ENCODE measurements at regions not wholly inside any gene's neighbourhood (a gene's known extent, or its start where the extent isn't known, plus 50 kb on each side); places are given as distances from the start of the nearest gene placed in this dataset.

DNA sequence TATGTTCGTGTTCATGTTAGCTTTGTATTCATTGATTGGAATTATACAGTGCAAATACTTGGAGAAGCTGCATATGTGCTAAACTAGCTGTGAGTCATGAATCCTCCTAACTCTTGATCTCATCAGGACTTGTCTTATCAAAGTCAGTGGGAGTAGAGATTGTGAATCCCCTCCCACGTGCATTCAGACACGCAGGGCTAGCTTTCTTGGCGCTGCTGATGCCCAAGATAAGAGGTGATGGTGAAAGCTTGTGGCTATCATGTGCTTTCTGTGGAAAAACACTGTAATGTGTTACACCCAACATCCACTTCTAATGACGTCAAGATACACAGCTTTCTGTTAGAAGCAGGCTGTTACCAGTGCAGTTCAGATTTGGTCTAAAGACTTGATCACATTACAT lies 348.7 kb upstream of the HAND2 start:
- Histone ChIP-seq H3K4me3 (no peak overlapping the region), H3K27ac (no peak overlapping the region)

GRCh38 chr4:173871643-173872042 lies 341.6 kb upstream of the HAND2 start:
- H3K4me3 ChIP-seq, result no peak overlapping the region
- H3K27ac ChIP-seq, result no peak overlapping the region

DNA sequence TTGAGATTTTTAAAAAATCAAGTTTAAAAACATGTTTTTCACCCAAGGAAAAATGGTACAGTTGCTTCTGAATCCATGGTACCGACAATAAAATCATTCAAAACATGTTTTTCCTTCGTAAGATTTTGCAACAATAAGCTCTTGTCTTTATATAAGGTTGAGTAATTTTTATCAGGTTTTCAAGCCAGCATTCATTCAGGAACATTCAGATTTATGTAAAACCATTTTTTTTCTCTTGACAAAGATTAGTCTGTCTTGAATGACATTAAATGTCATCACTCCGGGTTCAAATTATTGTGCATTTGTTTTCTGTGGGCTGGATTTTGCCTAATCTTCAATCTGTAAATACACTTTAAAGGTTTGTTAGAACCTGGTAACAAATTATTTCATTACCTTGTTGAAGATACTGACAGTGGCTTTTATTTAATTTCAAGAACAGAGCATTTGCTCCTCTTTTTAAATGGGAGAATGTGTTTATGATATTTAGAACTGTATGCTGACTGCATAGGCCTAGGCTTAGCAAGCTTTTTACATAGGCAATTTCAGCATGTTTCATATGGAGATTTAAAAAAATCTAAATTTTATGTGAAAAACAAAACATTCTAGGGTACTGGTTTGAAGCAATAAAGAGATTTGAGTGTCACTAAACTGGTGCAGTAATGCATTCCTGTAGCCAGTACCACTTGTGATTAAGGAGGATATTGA lies 336.4 kb upstream of the HAND2 start:
- H3K4me3 ChIP-seq, result no peak overlapping the region
- H3K27ac ChIP-seq, result no peak overlapping the region

DNA sequence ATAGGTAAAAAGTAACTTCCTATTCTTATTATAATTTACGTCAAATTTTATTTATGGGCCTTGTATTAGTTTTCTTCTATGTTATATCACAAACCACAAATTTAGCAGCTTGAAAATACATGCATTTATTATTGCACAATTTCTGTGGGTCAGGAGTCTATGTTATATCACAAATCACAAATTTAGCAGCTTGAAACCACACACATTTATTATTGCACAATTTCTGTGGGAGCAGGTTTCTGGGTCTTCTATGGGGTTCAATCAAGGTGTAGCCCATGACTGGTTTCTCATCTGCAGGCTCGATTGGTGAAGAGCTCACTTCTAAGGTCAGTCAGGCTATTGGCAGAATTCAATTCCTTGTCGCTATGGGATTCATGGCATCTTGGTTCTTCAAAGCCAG lies 332.7 kb upstream of the HAND2 start:
- Histone ChIP-seq H3K4me3 (no peak overlapping the region), H3K27ac (no peak overlapping the region)

DNA sequence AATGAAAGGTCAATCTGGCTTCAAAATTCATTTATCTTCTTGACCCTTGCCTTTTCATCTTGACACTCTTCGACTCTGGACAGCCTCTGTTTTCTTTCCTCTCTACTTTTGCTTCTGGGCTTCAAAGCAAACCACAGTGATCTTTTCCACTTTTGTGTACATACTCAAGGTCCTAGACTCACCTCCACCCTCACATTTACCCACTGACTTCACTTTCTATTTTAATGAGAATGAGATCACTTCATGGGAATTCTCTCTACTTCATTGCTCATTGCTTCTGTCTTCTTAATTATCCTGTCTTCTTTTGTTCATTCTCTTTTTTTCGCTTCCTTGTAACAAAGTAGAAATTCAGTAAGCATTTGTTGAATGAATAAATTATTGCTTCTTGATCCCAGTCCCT lies 330.1 kb upstream of the HAND2 start:
- no peak overlapping the region for H3K4me3 ChIP-seq
- no peak overlapping the region for H3K27ac ChIP-seq

DNA sequence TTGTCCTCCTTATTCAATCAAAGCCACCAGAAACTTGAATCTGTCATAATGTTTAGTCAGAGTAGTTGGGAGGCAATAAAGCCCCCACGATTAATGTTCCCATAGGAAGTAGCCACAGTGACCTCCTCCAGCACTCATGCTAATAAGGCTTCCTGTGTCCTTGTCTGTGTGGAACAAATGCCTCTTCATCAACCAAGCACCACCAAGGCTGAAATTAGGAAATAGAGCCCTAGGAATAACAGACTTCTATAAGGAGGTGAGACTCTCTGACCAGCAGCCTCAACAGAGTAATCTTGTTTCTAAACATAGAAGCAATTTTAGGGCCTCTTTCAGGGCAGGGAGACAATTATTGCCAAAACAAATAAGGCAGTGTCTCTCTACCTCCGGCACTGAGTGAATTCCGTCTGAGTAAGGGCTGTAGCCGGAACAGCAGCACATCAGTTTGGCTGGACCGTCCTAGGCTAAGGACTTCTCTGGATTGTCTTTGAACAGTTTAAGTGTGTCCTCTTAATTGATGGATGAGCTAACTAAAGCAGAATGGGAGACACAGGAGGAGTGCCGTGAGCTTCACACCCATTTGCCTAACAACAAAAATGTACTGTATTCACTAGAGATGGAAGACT lies 329.2 kb upstream of the HAND2 start:
- no peak overlapping the region for H3K4me3 ChIP-seq
- no peak overlapping the region for H3K27ac ChIP-seq

DNA sequence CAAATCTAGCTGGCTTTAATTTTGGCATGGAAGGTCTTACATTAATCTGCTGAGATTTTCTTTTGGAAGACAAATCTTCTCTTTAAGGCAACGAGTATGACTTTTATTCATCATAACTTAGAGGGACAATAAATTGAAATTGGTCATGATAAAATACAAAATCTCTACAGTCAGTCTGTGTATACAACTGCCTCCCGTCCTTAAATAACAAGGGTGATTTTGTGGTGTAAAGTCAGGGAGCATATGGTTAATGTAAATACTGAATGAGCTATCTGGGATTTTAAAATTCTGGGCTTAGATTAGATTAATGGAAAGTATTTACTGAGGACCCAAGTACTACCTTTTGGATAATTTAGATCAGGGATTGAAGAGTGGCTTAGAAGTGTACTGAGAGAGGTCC lies 328.4 kb upstream of the HAND2 start:
- H3K4me3 ChIP-seq, result no peak overlapping the region
- H3K27ac ChIP-seq, result no peak overlapping the region

DNA sequence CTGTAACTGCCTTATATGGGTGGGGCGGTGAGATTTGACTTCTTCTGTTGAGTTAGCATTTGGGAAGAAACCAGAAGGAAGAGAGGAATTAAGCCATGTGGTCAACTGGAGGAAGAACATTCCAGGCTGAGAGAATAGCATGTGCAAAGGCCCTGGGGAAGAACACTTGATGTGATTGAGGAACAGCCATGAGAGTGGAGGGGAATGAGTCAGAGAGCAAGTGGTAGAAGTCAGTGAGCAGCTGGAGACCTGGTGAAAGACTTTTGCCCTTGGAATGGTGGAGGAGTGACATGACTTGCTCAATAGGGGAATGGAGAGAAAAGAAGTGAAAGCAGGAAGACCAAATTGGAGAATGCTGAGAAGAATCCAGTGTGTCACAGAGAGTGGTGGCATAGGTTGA lies 327.8 kb upstream of the HAND2 start:
- no peak overlapping the region for H3K27ac ChIP-seq
- H3K4me3 ChIP-seq, result no peak overlapping the region

- no peak overlapping the region for H3K4me3 ChIP-seq
- H3K27ac ChIP-seq, result no peak overlapping the region
These were observed 325.0 kb upstream of the HAND2 start for GRCh38 chr4:173855015-173855414.

- Histone ChIP-seq H3K4me3 (no peak overlapping the region), H3K27ac (no peak overlapping the region)
These were observed 322.7 kb upstream of the HAND2 start for GRCh38 chr4:173852775-173853174.

DNA sequence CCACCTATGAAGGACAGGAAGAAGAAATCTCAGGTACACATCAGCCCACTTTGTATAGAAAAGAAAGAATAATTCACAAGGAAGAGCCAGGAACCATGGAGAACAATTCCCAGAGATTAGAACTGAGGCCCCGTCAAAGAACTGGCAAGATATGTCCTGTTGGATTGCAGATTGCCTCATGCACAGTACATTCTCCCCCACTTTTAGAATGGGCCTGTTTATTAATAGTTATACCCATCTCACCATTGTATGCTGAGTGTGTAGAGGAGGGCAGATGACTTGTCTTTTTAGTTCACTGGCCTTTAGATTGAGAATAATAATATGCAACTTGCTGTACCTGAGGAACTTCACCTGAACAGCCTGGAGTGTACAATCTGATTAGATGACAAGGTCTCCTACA lies 315.6 kb upstream of the HAND2 start:
- H3K27ac ChIP-seq, result no peak overlapping the region

GRCh38 chr4:173839865-173840264 lies 309.8 kb upstream of the HAND2 start:
- no peak overlapping the region for H3K27ac ChIP-seq
- no peak overlapping the region for H3K4me3 ChIP-seq

More for the DNA sequence above, 315.6 kb upstream of the HAND2 start:
- no peak overlapping the region for H3K4me3 ChIP-seq

DNA sequence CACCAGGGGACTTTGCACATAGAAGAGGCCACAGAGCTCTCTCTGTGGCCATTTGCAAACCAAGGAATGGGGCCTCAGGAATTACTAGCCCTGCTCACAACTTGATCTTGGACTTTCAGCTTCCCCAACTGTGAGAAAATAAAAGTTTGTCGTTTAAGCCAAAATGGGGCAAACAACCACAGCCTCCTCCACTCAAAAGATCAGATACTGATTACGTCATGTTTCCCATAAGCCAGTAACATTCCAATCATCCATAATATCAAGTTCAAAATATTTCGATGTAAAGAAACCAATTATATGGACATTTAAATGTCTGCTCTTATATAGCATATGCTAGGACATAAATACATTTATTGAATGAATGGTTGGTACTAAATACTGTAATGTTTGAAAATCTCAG lies 307.5 kb upstream of the HAND2 start:
- H3K27ac ChIP-seq, result no peak overlapping the region
- H3K4me3 ChIP-seq, result no peak overlapping the region

DNA sequence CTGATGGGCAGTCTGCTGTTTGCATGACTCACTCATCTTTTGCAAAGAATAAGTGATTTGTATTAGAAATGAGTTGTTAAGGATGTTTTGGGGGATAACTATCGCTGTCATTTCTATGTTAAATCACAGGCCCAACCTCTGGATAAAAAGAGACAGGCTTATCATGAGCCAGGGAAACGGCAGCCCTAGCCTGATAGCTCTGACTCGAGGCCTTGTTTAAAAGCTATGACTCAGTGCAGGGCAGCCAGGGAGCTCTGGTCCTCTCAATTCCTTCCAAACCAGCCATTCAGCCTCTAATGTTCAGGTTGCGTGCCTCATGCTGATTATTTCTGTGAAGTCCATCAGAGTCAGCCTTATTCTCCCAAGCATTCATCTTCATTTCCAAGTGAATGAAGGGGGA lies 305.9 kb upstream of the HAND2 start:
- H3K27ac ChIP-seq, result no peak overlapping the region
- no peak overlapping the region for H3K4me3 ChIP-seq

- H3K4me3 ChIP-seq, result no peak overlapping the region
These were observed 304.1 kb upstream of the HAND2 start for GRCh38 chr4:173834151-173834550.

DNA sequence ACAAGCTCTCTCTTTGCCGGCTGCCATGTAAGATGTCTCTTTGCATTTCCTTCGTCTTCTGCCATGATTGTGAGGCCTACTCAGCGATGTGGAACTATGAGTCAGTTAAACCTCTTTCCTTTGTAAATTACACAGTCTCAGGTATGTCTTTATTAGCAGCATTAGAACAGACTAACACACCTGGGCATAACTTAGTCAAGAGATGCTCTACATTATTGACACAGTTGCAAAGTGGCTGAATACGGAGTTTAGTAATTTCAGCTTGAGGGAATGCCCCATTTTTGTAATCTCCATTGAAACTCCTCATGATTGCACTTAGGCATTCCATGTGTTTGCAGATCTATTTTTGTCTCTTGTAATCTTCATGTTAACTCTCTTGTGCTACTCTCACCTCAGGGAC lies 299.5 kb upstream of the HAND2 start:
- Histone ChIP-seq H3K27ac (no peak overlapping the region), H3K4me3 (no peak overlapping the region)

More at GRCh38 chr4:173834151-173834550, 304.1 kb upstream of the HAND2 start:
- no peak overlapping the region for H3K27ac ChIP-seq

DNA sequence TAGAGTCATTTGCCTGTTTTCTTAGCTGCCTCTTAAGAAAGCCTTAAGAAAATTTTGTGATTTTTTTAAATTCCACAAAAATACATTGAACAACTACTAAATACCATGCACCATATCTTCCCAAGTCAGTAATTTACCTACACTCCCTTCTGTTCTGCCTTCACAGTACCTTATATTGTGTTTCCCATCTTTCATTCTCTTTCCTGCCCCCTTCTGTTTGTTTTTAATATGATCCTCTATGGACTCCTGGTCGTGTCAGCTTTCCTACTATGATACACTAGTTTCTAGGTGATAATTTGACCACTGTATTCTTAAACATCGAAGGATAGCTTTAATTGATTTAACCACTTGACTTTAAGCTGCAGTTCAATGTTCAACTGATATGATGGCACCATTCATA lies 297.7 kb upstream of the HAND2 start:
- H3K27ac ChIP-seq, result no peak overlapping the region
- no peak overlapping the region for H3K4me3 ChIP-seq

DNA sequence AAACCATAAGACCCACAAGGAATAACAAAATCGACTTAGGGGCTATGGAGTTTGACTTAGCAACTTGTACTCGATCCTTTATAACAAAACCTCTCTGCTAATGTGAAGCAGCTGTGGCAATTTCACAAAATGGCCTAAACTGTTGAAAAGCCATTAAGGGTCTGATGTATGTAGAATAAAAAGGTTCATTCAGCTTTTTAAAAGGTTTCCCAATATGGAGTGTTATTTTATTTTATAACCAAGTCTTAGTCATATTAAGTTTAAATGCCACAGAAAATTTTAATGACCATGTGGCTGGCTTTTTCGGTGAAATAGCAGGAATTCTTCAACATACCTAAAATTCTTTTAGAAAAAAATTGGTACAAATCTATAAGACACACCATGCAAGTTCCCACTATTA lies 291.8 kb upstream of the HAND2 start:
- Histone ChIP-seq H3K4me3 (no peak overlapping the region), H3K27ac (no peak overlapping the region)

DNA sequence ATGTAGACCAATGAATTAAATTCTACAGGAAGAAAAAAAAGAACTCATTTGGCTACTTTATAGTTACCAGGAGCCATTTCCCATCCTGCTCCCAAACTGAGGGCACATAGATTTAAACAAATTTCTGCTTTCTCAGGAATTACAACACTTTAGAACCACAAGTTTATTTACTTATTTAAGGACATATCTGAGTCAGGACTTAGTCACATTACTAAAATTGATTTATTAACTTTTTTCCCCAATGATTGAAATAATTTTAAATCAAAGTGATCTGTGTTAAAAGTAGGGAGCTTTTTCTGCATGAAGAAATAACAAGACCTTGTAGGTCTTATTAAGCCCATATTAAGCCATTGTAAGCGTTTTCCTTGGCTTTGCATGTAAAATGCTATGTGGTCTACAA lies 291.0 kb upstream of the HAND2 start:
- H3K4me3 ChIP-seq, result no peak overlapping the region
- no peak overlapping the region for H3K27ac ChIP-seq

DNA sequence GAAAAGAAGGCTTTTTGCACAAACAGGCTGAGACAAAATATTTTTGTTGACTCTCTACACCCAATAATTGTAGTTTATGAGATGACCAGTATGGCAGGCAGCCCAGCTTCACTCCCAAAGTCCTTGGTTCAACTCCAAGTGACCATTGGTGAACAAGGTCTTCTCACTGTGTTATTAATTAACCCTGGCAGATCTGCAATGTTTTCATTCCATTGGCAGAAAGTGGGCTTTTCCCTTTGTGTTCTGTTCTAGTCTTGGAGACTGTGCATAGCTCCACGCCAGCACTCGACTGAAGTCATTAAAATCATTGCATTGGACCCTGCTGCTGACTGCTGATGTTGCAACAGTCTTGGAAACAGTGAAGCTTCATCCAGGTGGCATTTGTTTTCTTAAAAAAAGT lies 277.3 kb upstream of the HAND2 start:
- no peak overlapping the region for H3K27ac ChIP-seq
- H3K4me3 ChIP-seq, result no peak overlapping the region

DNA sequence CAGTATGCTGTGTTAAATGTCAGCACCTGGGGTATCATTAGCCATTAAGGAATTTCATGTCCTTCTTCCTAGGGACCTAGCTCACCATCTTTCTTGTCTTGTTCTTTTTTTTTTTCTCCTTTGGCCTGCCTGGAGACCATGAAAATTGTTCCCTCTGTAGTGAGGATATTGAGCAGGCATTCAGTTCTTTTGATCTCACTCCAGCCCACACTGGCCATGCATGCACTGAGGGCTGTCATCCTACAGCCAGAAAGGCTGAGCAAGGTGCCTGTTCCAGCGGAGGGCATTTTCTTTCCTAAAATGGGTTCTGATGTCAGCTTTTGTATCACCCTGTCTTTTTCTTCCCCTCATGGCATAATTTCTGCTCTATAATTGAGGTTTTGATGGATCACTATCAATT lies 275.9 kb upstream of the HAND2 start:
- H3K27ac ChIP-seq, result no peak overlapping the region
- no peak overlapping the region for H3K4me3 ChIP-seq

GRCh38 chr4:173802662-173803022 lies 272.6 kb upstream of the HAND2 start:
- Histone ChIP-seq H3K4me3 (no peak overlapping the region), H3K27ac (no peak overlapping the region)
